ENCODE measurements at regions not wholly inside any gene's neighbourhood (a gene's known extent, or its start where the extent isn't known, plus 50 kb on each side); places are given as distances from the start of the nearest gene placed in this dataset.

- Histone ChIP-seq H3K36me3 (ENCODE audit: control insufficient read depth in 2 of 2, insufficient read depth in 2 of 2, low read length in 1 of 2) (no peaks in the 10 kb centered on the region), H2AFZ (ENCODE audit: control insufficient read depth, low read depth, low read length) (no peak overlapping the region), H3K79me2 (ENCODE audit: control insufficient read depth, insufficient read depth, low read length) (no peaks in the 10 kb centered on the region), H3K27ac (ENCODE audit: control insufficient read depth, insufficient read depth) (no peak overlapping the region), H4K20me1 (ENCODE audit: control insufficient read depth, insufficient read depth) (no peaks in the 10 kb centered on the region), H3K27me3 (replicated peaks in 1 of 2; ENCODE audit: control insufficient read depth in 2 of 2, insufficient read depth in 2 of 2, low read length in 1 of 2) (no peaks in the 10 kb centered on the region; a peak in 2 of 4 replicates), H3K4me1 (ENCODE audit: control insufficient read depth, insufficient read depth, low read length) (no peaks in the 10 kb centered on the region), H3K4me3 (no peak overlapping the region), H3K4me2 (ENCODE audit: control insufficient read depth, insufficient read depth) (no peak overlapping the region), H3K9ac (ENCODE audit: control insufficient read depth, insufficient read depth, low read length) (no peak overlapping the region), H3K9me3 (replicated peaks; ENCODE audit: control insufficient read depth, insufficient read depth, low read length) (no peaks in the 10 kb centered on the region)
- FAIRE-seq = no peak
- RAD21 ChIA-PET (ENCODE audit: unreplicated experiment) = no interaction called here
- POLR2A ChIA-PET = no interaction called here
- TF ChIP-seq GABPA (IDR thresholded peaks at IDR 0.05; ENCODE audit: low read depth) (no peak), SMAD5 (IDR thresholded peaks at IDR 0.05; ENCODE audit: low read depth) (no peak)
- WGBS (ENCODE audit: insufficient coverage, insufficient replicate concordance, low lambda C conversion rate, missing lambda C conversion rate) = 0% methylated on average over 1 of the region's 1 CpG
- intact Hi-C loops (cut with micrococcal nuclease; ENCODE audit: unreplicated experiment) (loop anchor here (5.0 to 10.0 kb wide), 3 partner anchors 465 to 675 kb away; no protein-coding TSS in a partner anchor), in situ Hi-C loops (cut with MboI) (loop anchor here (5.0 to 10.0 kb wide), 3 partner anchors 185 to 627 kb away; no protein-coding TSS in a partner anchor)
- DNase-seq (ENCODE audit: low read depth, low spot score) = no peak
- no peak for ATAC-seq
- BruUV-seq (replicated peaks) = no TSS peak
- SMC1A ChIA-PET (ENCODE audit: uncharacterized antibody, unreplicated experiment) = no interaction called here
- CTCF ChIA-PET = interaction anchor here (0.8 kb wide), 1 partner anchor 189 kb away, joined by 3 read pairs; no protein-coding TSS in a partner anchor
These were observed 142.1 kb upstream of the STMND1 start for GRCh38 chr6:16959789-16960188.

- ATAC-seq (peak; percentile 42), FAIRE-seq (no peak), DNase-seq (ENCODE audit: low read depth, low spot score) (no peak)
- no peak overlapping the region for H3K4me2 ChIP-seq (ENCODE audit: control insufficient read depth, insufficient read depth)
- no peaks in the 10 kb centered on the region for H3K36me3 ChIP-seq (ENCODE audit: control insufficient read depth in 2 of 2, insufficient read depth in 2 of 2, low read length in 1 of 2)
- intact Hi-C loops (cut with micrococcal nuclease; ENCODE audit: unreplicated experiment) = no loop called here
- no peaks in the 10 kb centered on the region for H3K9me3 ChIP-seq (replicated peaks; ENCODE audit: control insufficient read depth, insufficient read depth, low read length)
- in situ Hi-C loops (cut with MboI) = no loop called here
- H2AFZ ChIP-seq (ENCODE audit: control insufficient read depth, low read depth, low read length) = no peak overlapping the region
- no peaks in the 10 kb centered on the region for H3K4me1 ChIP-seq (ENCODE audit: control insufficient read depth, insufficient read depth, low read length)
- no peak overlapping the region for H3K9ac ChIP-seq (ENCODE audit: control insufficient read depth, insufficient read depth, low read length)
- BruUV-seq (replicated peaks) = no TSS peak
- 39% methylated on average over 2 of the region's 2 CpGs for WGBS (ENCODE audit: insufficient coverage, insufficient replicate concordance, low lambda C conversion rate, missing lambda C conversion rate)
- H3K27me3 ChIP-seq (replicated peaks in 1 of 2; ENCODE audit: control insufficient read depth in 2 of 2, insufficient read depth in 2 of 2, low read length in 1 of 2) = no peaks in the 10 kb centered on the region; a peak in 2 of 4 replicates
- no peaks in the 10 kb centered on the region for H3K79me2 ChIP-seq (ENCODE audit: control insufficient read depth, insufficient read depth, low read length)
- H3K4me3 ChIP-seq = no peak overlapping the region
- ChIA-PET CTCF (interaction anchor here (1.1 to 1.6 kb wide), 2 partner anchors 12 to 186 kb away, joined by 3 to 4 read pairs; no protein-coding TSS in a partner anchor), RAD21 (ENCODE audit: unreplicated experiment) (interaction anchor here (1.1 kb wide), 1 partner anchor 101 kb away, joined by 3 read pairs; no protein-coding TSS in a partner anchor), POLR2A (no interaction called here), SMC1A (ENCODE audit: uncharacterized antibody, unreplicated experiment) (interaction anchor here (1.6 kb wide), 2 partner anchors 9 to 193 kb away, joined by 4 to 5 read pairs; no protein-coding TSS in a partner anchor)
- H4K20me1 ChIP-seq (ENCODE audit: control insufficient read depth, insufficient read depth) = no peaks in the 10 kb centered on the region
- H3K27ac ChIP-seq (ENCODE audit: control insufficient read depth, insufficient read depth) = no peak overlapping the region
- TF ChIP-seq IKZF1 (conservative IDR thresholded peaks at IDR 0.05) (no peak), MEF2B (IDR thresholded peaks at IDR 0.05; ENCODE audit: partially characterized antibody, poor library complexity, severe bottlenecking) (no peak), CBX3 (IDR thresholded peaks at IDR 0.05; ENCODE audit: borderline replicate concordance, low read depth) (no peak), EP300 (IDR thresholded peaks at IDR 0.05; ENCODE audit: borderline replicate concordance in 1 of 2, control insufficient read depth in 1 of 2, low read depth in 2 of 2, low read length in 2 of 2) (no peak), GATAD2B (conservative IDR thresholded peaks at IDR 0.05; ENCODE audit: low read depth) (no peak), BCL11A (IDR thresholded peaks at IDR 0.05; ENCODE audit: low read depth, low read length) (no peak), POU2F2 (IDR thresholded peaks at IDR 0.05; ENCODE audit: borderline replicate concordance, low read depth, low read length) (no peak), ZBTB40 (IDR thresholded peaks at IDR 0.05; ENCODE audit: borderline replicate concordance) (no peak), ASH2L (IDR thresholded peaks at IDR 0.05; ENCODE audit: borderline replicate concordance, low read depth) (no peak), CREB1 (IDR thresholded peaks at IDR 0.05; ENCODE audit: low read depth) (no peak), RAD51 (IDR thresholded peaks at IDR 0.05) (no peak), MYB (IDR thresholded peaks at IDR 0.05; ENCODE audit: borderline replicate concordance, low read depth, low read length) (no peak), TCF3 (IDR thresholded peaks at IDR 0.05; ENCODE audit: borderline replicate concordance, insufficient read depth, low read depth, low read length) (no peak)
These were observed 145.5 kb upstream of the STMND1 start for GRCh38 chr6:16956361-16956760.
